Urinary bladder (tissue), 3 donors: ENCODE measurements at regions not wholly inside any gene's neighbourhood (a gene's known extent, or its start where the extent isn't known, plus 50 kb on each side); places are given as distances from the start of the nearest gene placed in this dataset.

Experiments
- DNase-seq: peaks from one replicate; pipeline ENCODE4 v3.0.0-alpha.2; 2015; ENCODE audit errors: extremely low spot score
- H3K27ac ChIP-seq: one replicate; pipeline ENCODE4 v1.5.1; 2013; ENCODE audit warnings: low read depth, mild to moderate bottlenecking, moderate library complexity
- H3K36me3 ChIP-seq: one replicate; pipeline ENCODE4 v1.6.1; 2013; ENCODE audit warnings: mild to moderate bottlenecking, moderate library complexity; ENCODE audit not compliant: insufficient read depth
- H3K4me1 ChIP-seq: one replicate; pipeline ENCODE4 v1.6.1; 2013; ENCODE audit warnings: mild to moderate bottlenecking, moderate library complexity; ENCODE audit not compliant: insufficient read depth
- H3K4me3 ChIP-seq: one replicate; pipeline ENCODE4 v1.5.1; 2013; ENCODE audit warnings: low read depth, low read length
- WGBS: extraction: QIAGEN DNeasy Blood & Tissue Kit; methylation state at CpG from one replicate; pipeline ENCODE4 v1.1.7; 2013; 5-methylcytosine and 5-hydroxymethylcytosine counted together
- donor health status: healthy with polysubstance abuse.
- donor health status: healthy.

DNA sequence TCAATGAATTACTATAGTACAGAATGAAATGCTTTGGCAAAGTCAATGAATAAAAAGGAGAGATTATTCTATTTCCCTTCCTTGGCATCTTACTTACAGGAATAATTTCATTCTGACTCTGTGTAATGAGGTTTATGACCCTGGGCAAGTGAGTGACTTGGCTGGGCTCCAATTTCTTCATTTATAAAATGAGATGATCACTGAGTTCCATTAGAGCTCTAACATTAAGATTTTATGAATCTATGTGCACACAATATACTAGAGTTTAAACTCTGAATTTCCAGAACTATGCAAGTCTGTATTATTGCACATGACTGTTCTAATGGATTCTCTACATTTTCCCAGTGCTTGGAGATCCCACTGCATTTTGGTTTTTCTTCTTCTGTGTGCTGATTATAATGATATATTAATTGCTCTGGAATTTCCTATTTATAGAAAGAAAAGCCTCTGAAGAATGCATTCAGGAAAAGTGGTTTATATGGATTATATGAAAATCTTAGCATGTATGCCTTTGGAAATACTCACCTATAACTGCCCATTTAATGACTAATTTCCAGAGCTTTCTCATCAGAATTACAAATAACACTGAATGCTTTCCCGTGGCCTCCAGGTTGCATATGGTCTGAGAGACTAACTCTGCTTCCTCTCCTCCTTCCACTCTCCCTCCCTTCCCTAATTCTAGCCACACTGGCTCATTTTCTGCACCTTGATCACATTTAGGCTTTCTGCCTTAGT, 97.4 kb upstream of the CHRM3 start:
- no peak for DNase-seq
- Histone ChIP-seq H3K4me1 (no peaks in the 10 kb centered on the region), H3K4me3 (no peak overlapping the region), H3K36me3 (peaks cover 1% of the 10 kb centered on the region), H3K27ac (no peak overlapping the region)
- WGBS: 46% methylated on average over 1 of the region's 1 CpG

DNA sequence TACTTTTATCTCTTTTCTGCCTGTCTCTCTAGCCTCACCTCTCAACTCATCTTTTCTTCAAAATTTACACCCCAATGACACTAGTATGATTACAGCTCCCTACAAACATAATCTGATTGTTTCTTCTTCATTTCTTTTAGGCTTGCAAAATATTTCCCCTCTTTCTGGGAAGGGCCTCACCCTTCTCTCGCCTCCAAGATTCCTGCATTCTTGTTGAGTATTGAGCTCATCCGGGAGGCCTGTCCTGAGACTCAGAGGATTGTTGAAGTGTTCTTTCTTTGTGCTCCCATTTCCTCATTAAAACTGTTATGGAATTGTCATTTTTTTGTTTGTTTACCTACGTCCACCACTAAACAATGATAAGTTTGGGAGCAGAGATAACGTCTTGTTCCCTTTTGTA, 99.1 kb upstream of the CHRM3 start:
- Histone ChIP-seq H3K36me3 (peaks cover 1% of the 10 kb centered on the region), H3K4me3 (no peak overlapping the region), H3K4me1 (no peaks in the 10 kb centered on the region), H3K27ac (no peak overlapping the region)
- 71% methylated on average over 4 of the region's 4 CpGs for WGBS
- DNase-seq: no peak

DNA sequence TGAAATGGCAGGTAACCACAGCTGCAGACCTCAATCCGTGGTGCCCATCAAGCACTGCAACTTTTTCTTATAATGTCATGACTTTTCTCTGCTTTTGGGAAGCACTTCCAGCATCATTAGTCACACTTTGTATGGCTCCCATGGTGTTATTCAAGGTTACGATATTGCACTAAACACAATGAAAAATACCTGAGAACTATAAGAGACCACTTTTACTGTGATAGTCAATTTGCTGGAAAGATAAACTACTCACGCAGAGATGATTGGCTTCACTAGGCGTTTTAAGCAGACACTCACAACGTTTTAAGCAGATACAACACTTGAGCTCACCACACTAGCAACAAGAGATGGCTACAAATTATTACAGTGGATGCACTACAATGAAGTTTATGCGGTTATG, 103.2 kb upstream of the CHRM3 start:
- Histone ChIP-seq H3K4me3 (no peak overlapping the region), H3K27ac (no peak overlapping the region), H3K4me1 (no peaks in the 10 kb centered on the region), H3K36me3 (peaks cover 1% of the 10 kb centered on the region)
- 80% methylated on average over 6 of the region's 6 CpGs for WGBS
- no peak for DNase-seq

DNA sequence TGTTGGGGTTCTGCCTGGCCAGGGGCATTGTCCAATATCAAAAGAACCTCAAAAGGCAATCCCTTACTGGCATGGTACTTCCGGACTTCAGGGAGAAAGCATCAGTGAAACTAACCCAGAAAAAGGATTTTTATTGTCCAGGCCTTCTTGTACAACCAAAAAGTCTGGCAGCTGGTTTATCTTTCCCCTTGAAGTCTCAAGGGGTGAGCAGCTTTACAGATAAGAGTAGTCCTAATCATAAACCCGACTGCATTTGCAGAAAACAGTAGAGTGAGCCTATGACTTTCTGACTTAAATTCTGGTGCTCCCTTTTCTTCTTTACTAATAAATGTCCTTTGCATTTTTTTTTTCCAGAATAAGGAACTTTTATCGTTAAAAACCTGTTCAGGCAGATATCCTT, 104.0 kb upstream of the CHRM3 start:
- Histone ChIP-seq H3K4me3 (no peak overlapping the region), H3K4me1 (no peaks in the 10 kb centered on the region), H3K27ac (no peak overlapping the region), H3K36me3 (peaks cover 1% of the 10 kb centered on the region)
- no peak for DNase-seq
- WGBS: 25% methylated on average over 3 of the region's 3 CpGs

DNA sequence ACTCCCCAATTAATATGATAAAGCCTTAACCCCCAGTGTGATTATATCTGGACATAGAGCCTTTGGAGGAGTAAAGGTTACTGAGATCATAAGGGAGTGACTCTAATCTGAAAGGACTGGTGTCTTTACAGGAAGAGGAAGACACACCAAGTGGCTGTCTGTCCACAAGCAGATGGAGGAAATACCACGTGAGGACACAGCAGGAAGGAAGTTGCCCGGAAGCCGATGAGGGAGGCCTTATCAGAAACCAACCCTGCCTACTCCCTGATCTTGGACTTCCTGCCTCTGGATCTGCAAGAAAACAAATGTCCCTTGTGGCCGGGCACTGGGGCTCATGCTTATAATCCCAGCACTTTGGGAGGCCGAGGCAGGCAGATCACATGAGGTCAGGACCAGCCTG, 110.3 kb upstream of the CHRM3 start:
- 74% methylated on average over 5 of the region's 5 CpGs for WGBS
- Histone ChIP-seq H3K27ac (no peak overlapping the region), H3K36me3 (no peaks in the 10 kb centered on the region)

DNA sequence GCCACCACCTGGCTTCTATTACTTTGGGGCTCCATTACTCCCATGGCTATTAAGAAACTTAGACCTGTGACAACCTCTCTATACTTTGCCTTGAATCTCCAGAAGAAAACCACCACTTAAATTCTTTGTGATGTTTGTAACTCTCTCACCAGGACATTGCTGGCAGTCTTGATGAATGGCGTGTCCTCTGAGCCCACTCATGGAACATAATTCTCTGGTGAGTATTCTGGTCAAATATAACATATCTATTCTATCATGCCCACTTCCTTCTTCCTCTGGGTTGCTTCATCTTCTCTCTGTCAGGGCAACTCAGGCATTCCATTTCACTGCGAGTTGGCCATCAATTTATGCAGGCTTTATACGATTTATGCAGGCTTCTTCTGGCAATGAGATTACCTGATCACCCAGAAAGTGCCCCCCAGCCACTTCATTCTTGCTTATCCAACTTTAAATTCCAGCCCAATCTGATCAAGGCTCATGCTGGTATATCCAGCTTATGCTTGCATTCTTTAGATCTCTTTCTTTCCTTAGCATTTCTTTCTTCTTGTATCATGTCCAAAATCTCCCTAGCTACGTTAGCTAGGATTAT, 112.0 kb upstream of the CHRM3 start:
- no peak for DNase-seq
- H3K27ac ChIP-seq: no peak overlapping the region
- 74% methylated on average over 4 of the region's 4 CpGs for WGBS
- no peaks in the 10 kb centered on the region for H3K4me1 ChIP-seq
- H3K4me3 ChIP-seq: no peak overlapping the region
- no peaks in the 10 kb centered on the region for H3K36me3 ChIP-seq

More for the DNA sequence above, 110.3 kb upstream of the CHRM3 start:
- no peak for DNase-seq
- no peak overlapping the region for H3K4me3 ChIP-seq
- no peaks in the 10 kb centered on the region for H3K4me1 ChIP-seq

DNA sequence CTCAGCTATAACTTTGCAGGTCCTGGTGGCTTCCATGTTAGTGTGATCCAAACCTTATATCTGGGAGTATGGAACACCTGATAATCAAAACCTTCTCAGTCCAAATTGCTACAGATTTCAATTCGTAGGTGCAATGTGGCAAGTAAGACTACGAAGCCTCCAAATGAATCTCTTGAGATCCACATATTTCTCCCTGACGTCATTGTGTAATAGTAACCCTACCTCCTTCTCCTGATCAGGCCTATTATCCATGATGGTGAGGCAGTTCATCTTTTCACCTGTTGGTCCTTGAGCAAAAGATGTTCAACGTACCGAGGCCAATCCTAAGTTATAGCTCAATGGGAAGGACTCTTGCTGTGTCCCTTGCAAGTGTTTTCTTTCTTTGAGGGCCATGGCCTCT, 115.9 kb upstream of the CHRM3 start:
- H3K27ac ChIP-seq: no peak overlapping the region
- H3K4me1 ChIP-seq: no peaks in the 10 kb centered on the region
- 95% methylated on average over 5 of the region's 5 CpGs for WGBS
- no peak for DNase-seq
- no peak overlapping the region for H3K4me3 ChIP-seq
- H3K36me3 ChIP-seq: no peaks in the 10 kb centered on the region

DNA sequence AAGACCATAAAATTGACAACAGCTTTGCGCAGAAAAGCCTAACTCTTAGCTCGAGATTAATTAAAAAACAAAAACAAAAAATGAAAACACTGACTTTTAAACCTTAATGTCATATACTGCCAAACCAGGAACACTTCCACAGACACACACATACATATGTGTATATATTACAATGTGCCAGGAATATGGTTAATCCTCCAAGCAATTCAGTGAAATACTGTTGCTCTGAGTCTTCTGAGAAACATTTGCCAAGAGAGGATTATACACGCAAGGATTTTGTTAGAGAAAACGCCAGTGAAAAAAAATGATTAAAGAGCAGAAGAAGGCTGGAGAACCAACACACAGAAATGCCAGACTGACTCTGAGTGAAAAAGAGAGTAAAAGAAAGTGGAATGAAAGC, 116.7 kb upstream of the CHRM3 start:
- Histone ChIP-seq H3K36me3 (no peaks in the 10 kb centered on the region), H3K4me1 (no peaks in the 10 kb centered on the region), H3K4me3 (no peak overlapping the region), H3K27ac (no peak overlapping the region)
- no peak for DNase-seq
- 30% methylated on average over 4 of the region's 4 CpGs for WGBS

DNA sequence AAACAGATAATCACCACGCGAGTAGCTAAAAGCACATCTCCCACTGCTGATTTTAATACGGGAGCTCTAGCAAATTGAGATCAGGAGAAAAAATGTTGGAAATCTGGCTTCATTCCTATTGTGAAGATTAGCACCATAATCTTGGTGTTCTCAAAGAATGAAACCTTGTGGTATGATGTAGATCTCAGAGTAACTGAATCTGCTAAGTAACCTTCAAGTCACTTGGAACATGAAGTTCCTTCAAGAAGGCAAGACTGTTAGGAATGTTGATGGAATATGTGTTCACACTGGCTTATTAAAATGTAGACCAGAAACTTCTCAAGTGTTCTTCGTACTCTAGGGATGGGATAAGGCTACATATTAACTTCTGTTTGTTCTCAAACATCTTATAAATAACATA, 117.4 kb upstream of the CHRM3 start:
- H3K27ac ChIP-seq: no peak overlapping the region
- no peaks in the 10 kb centered on the region for H3K4me1 ChIP-seq
- WGBS: 82% methylated on average over 4 of the region's 4 CpGs
- DNase-seq: no peak
- H3K36me3 ChIP-seq: no peaks in the 10 kb centered on the region
- H3K4me3 ChIP-seq: no peak overlapping the region

DNA sequence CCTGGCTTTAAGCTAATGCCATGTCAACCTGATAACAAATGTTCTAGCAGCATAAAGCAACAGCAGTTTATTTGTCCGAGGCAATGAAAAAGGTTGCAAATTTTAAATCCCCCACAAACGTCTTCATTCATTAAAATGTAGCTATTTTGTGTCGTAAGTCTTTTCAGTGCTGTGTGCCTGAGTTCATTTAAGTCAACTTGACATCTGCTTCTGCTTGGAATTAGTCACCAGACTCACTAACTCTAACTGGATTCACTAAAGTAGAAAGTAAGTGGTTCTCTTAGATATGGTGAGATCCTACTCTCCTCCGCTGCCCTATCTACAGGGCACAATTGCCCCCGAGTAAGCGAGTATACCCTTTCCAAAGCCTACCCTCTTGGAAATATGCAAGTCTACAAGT, 118.4 kb upstream of the CHRM3 start:
- DNase-seq: no peak
- WGBS: 75% methylated on average over 6 of the region's 6 CpGs
- H3K4me3 ChIP-seq: no peak overlapping the region

DNA sequence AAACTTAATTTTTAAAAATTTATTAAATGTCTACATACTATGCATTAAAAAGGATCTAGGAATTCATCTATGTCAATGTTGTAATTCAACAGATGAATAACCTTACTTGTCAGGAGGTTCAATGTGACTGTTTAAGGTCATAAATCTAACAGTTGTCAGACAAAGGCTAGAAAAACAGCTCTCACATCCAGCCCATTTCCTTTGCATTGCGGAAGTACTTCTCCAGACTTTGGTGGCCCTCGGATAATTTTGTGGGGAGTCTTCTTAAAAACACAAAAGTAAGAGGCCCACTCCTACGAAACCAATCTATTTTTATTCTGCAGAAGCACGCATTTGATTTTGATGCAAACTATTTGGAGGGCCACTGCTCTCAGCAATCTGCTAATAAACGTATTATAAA, 122.6 kb upstream of the CHRM3 start:
- H3K27ac ChIP-seq: no peak overlapping the region
- no peak for DNase-seq
- no peak overlapping the region for H3K4me3 ChIP-seq
- H3K4me1 ChIP-seq: no peaks in the 10 kb centered on the region
- H3K36me3 ChIP-seq: no peaks in the 10 kb centered on the region
- 66% methylated on average over 5 of the region's 5 CpGs for WGBS

More for the DNA sequence above, 118.4 kb upstream of the CHRM3 start:
- Histone ChIP-seq H3K36me3 (no peaks in the 10 kb centered on the region), H3K27ac (no peak overlapping the region), H3K4me1 (no peaks in the 10 kb centered on the region)

DNA sequence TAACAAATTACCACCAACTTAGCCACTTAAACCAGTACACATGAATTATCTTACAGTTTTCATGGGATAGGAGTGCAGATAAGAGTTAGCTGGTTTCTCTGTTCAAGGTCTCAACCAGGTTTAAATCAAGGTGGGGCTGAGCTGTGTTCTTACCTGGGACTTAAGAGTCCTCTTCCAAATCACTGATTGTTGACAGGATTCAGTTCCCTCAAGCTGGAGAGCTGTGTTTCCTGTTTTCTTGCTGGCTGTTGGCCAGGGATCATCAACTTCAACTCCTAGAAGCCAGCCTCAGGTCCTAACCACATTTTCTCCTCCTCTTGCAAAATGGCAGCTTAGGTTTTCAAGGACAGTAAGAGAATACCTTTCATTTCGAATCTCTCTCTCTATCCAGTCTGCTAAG, 123.8 kb upstream of the CHRM3 start:
- Histone ChIP-seq H3K36me3 (no peaks in the 10 kb centered on the region), H3K4me1 (no peaks in the 10 kb centered on the region), H3K27ac (no peak overlapping the region), H3K4me3 (no peak overlapping the region)
- WGBS: 87% methylated on average over 1 of the region's 1 CpG
- DNase-seq: no peak

DNA sequence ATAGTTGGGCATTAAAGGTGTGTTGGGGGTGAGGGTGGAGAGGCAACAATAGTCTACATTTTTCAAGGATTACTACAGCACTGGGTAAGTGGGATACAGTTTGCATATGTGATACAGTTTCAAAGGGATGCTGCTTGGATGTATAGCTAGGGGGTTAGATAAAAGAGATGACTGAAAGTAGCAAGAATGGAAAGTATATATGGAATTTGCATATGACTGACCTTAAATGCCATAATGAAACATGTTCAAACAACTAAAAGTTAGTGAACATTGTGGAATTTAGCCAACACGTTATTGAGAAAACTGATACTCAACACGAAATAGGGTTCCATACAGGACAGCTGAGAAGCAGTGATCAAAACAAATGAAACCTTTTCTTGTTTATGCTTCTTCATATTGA, 124.8 kb upstream of the CHRM3 start:
- Histone ChIP-seq H3K4me3 (no peak overlapping the region), H3K36me3 (no peaks in the 10 kb centered on the region), H3K27ac (no peak overlapping the region), H3K4me1 (no peaks in the 10 kb centered on the region)
- DNase-seq: no peak
- WGBS: 82% methylated on average over 2 of the region's 2 CpGs

DNA sequence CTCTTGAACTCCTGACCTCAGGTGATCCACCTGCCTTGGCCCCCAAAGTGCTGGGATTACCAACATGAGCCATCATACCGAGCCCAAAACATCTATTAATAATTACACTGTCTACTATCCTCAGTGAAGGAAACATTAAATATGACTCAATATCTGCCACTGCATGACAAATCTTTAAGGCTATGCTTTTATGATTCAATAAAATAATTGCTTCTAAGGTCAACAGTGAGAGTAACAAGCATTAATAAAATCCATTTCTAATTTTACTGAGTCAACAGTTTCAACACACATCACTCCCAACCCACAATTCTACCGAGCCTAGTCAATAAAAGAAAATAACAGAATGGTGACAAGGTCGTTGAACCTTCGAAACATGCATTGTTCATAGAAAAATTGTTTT, 125.5 kb upstream of the CHRM3 start:
- 87% methylated on average over 4 of the region's 4 CpGs for WGBS

More for the DNA sequence above, 125.5 kb upstream of the CHRM3 start:
- Histone ChIP-seq H3K27ac (no peak overlapping the region), H3K4me3 (no peak overlapping the region), H3K4me1 (no peaks in the 10 kb centered on the region), H3K36me3 (no peaks in the 10 kb centered on the region)
- DNase-seq: no peak
